NT2/D1 (cell line): ENCODE measurements at regions not wholly inside any gene's neighbourhood (a gene's known extent, or its start where the extent isn't known, plus 50 kb on each side); places are given as distances from the start of the nearest gene placed in this dataset.

Experiments used
- YY1 ChIP-seq: IDR thresholded peaks from 2 replicates; pipeline ENCODE4 v1.6.1; 2011; ENCODE audit not compliant: insufficient read length, insufficient read depth
- ZNF274 ChIP-seq: IDR thresholded peaks from 2 replicates; pipeline ENCODE4 v1.6.1; 2011; ENCODE audit warnings: mild to moderate bottlenecking, low read depth, low read length

DNA sequence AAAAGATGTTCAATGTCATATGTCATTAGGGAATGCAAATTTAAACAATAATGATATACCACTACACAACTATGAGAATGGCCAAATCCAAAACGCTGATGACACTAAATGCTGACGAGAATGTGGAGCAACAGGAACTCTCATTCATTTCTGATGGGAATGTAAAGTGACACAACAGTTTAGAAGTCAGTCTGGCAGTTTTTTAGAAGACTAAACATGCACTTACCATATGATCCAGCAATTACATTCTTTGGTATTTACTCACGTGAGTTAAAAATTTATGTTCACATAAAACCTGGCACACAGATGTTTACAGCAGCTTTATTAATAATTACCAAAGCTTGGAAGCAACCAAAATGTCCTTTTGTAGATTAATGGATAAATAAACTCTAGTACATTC is 110.4 kb upstream of the C1orf21 start:
- no peak for TF ChIP-seq ZNF274
- no peak for TF ChIP-seq YY1
